ENCODE measurements at regions not wholly inside any gene's neighbourhood (a gene's known extent, or its start where the extent isn't known, plus 50 kb on each side); places are given as distances from the start of the nearest gene placed in this dataset.

- no peak for TF ChIP-seq POLR2A (IDR thresholded peaks at IDR 0.05)
- TF ChIP-seq POLR2AphosphoS5 (IDR thresholded peaks at IDR 0.05), result no peak
- no peak for TF ChIP-seq CTCF (IDR thresholded peaks at IDR 0.05)
Measured at GRCh38 chr1:98490099-98490498, 171.4 kb upstream of the SNX7 start.
